HEK293 (cell line): ENCODE measurements at regions not wholly inside any gene's neighbourhood (a gene's known extent, or its start where the extent isn't known, plus 50 kb on each side); places are given as distances from the start of the nearest gene placed in this dataset.

Source experiments
- GLI4 ChIP-seq: fragments of 450-650 bp; formaldehyde crosslinking; IDR thresholded peaks from 2 replicates; pipeline ENCODE4 v1.5.1; 2016; ENCODE audit warnings: missing biosample characterization, missing genetic modification characterization
- HOXA7 ChIP-seq: sonication (generic); formaldehyde crosslinking; IDR thresholded peaks from 2 replicates; pipeline ENCODE4 v1.8.1; 2022; ENCODE audit warnings: missing genetic modification reagents, borderline replicate concordance
- YY2 ChIP-seq: fragments of 450-650 bp; formaldehyde crosslinking; IDR thresholded peaks from 2 replicates; pipeline ENCODE4 v1.5.1; 2016; ENCODE audit warnings: missing biosample characterization, missing genetic modification characterization
- ZNF174 ChIP-seq: fragments of 450-650 bp; formaldehyde crosslinking; IDR thresholded peaks from 2 replicates; pipeline ENCODE4 v1.5.0; 2017; ENCODE audit warnings: missing biosample characterization, mild to moderate bottlenecking, missing genetic modification characterization
- ZNF202 ChIP-seq: fragments of 450-650 bp; formaldehyde crosslinking; IDR thresholded peaks from 2 replicates; pipeline ENCODE4 v1.5.1; 2016; ENCODE audit warnings: missing biosample characterization, missing genetic modification characterization, borderline replicate concordance
- ZNF24 ChIP-seq: fragments of 450-650 bp; formaldehyde crosslinking; IDR thresholded peaks from 2 replicates; pipeline ENCODE4 v1.5.1; 2016; ENCODE audit warnings: missing biosample characterization, missing genetic modification characterization
- ZNF292 ChIP-seq: fragments of 450-650 bp; formaldehyde crosslinking; IDR thresholded peaks from 2 replicates; pipeline ENCODE4 v1.5.1; 2016; ENCODE audit warnings: low read depth, missing biosample characterization, missing genetic modification characterization, borderline replicate concordance
- ZNF561 ChIP-seq: fragments of 450-650 bp; IDR thresholded peaks from 2 replicates; pipeline ENCODE4 v1.5.1; 2018; ENCODE audit warnings: missing biosample characterization, missing genetic modification characterization, borderline replicate concordance
- TF ChIP-seq, protein P1 (sequence below): fragments of 450-650 bp; formaldehyde crosslinking; IDR thresholded peaks from 2 replicates; pipeline ENCODE4 v1.5.1; 2016; ENCODE audit warnings: missing biosample characterization, missing genetic modification characterization
- TF ChIP-seq, protein P2 (sequence below): fragments of 450-650 bp; formaldehyde crosslinking; IDR thresholded peaks from 2 replicates; pipeline ENCODE4 v1.5.1; 2016; ENCODE audit warnings: missing biosample characterization, missing genetic modification characterization
- TF ChIP-seq, protein P3 (sequence below): fragments of 450-650 bp; formaldehyde crosslinking; IDR thresholded peaks from 2 replicates; pipeline ENCODE4 v1.5.1; 2016; ENCODE audit warnings: missing biosample characterization, missing genetic modification characterization, low read depth

DNA sequence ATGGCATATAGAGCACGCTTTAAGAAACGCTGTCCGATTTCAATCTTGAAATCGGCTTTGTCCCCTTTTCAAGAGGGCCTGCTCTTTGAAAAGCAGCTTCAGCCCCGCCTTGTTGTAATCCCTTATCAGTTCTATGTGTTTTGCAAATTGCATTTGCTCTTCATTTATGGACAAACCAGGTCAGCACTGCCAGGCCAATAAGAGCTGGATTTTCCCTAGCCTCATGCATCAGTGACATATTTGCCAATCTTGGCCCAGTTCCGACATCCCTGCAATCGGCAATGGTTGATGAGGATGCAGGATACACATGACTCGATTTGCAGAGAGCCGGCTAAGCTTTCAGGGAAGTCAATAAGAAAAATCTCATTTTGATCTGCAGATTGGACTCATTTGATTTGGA, 529.1 kb upstream of the CLINT1 start:
- TF ChIP-seq YY2 (tag by site-specific recombination) (no peak), ZNF24 (tag by site-specific recombination) (no peak), ZNF561 (tag by site-specific recombination) (no peak), GLI4 (tag by site-specific recombination) (no peak), ZNF174 (tag by site-specific recombination) (no peak), ZNF292 (tag by site-specific recombination) (no peak), ZNF202 (no peak), HOXA7 (CRISPR knock-in tag) (no peak)
- TF ChIP-seq, protein P1, sequence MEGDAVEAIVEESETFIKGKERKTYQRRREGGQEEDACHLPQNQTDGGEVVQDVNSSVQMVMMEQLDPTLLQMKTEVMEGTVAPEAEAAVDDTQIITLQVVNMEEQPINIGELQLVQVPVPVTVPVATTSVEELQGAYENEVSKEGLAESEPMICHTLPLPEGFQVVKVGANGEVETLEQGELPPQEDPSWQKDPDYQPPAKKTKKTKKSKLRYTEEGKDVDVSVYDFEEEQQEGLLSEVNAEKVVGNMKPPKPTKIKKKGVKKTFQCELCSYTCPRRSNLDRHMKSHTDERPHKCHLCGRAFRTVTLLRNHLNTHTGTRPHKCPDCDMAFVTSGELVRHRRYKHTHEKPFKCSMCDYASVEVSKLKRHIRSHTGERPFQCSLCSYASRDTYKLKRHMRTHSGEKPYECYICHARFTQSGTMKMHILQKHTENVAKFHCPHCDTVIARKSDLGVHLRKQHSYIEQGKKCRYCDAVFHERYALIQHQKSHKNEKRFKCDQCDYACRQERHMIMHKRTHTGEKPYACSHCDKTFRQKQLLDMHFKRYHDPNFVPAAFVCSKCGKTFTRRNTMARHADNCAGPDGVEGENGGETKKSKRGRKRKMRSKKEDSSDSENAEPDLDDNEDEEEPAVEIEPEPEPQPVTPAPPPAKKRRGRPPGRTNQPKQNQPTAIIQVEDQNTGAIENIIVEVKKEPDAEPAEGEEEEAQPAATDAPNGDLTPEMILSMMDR = no peak
- TF ChIP-seq, protein P2, sequence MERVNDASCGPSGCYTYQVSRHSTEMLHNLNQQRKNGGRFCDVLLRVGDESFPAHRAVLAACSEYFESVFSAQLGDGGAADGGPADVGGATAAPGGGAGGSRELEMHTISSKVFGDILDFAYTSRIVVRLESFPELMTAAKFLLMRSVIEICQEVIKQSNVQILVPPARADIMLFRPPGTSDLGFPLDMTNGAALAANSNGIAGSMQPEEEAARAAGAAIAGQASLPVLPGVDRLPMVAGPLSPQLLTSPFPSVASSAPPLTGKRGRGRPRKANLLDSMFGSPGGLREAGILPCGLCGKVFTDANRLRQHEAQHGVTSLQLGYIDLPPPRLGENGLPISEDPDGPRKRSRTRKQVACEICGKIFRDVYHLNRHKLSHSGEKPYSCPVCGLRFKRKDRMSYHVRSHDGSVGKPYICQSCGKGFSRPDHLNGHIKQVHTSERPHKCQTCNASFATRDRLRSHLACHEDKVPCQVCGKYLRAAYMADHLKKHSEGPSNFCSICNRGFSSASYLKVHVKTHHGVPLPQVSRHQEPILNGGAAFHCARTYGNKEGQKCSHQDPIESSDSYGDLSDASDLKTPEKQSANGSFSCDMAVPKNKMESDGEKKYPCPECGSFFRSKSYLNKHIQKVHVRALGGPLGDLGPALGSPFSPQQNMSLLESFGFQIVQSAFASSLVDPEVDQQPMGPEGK = no peak
- TF ChIP-seq, protein P3, sequence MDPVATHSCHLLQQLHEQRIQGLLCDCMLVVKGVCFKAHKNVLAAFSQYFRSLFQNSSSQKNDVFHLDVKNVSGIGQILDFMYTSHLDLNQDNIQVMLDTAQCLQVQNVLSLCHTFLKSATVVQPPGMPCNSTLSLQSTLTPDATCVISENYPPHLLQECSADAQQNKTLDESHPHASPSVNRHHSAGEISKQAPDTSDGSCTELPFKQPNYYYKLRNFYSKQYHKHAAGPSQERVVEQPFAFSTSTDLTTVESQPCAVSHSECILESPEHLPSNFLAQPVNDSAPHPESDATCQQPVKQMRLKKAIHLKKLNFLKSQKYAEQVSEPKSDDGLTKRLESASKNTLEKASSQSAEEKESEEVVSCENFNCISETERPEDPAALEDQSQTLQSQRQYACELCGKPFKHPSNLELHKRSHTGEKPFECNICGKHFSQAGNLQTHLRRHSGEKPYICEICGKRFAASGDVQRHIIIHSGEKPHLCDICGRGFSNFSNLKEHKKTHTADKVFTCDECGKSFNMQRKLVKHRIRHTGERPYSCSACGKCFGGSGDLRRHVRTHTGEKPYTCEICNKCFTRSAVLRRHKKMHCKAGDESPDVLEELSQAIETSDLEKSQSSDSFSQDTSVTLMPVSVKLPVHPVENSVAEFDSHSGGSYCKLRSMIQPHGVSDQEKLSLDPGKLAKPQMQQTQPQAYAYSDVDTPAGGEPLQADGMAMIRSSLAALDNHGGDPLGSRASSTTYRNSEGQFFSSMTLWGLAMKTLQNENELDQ = no peak
